HG02885 (cell line): ENCODE measurements at regions not wholly inside any gene's neighbourhood (a gene's known extent, or its start where the extent isn't known, plus 50 kb on each side); places are given as distances from the start of the nearest gene placed in this dataset.

Experiments used
- ATAC-seq: cut with Tn5 transposase; IDR thresholded peaks from one replicate; pipeline ENCODE4 v1.9.1; 2021; ENCODE audit warnings: mild to moderate bottlenecking; ENCODE audit not compliant: unreplicated experiment, poor library complexity

GRCh38 chr11:131109790-131110189 is 193.5 kb upstream of the SNX19 start:
- no peak for ATAC-seq

GRCh38 chr11:131111775-131112174 is 195.5 kb upstream of the SNX19 start:
- ATAC-seq, result no peak

- no peak for ATAC-seq
Measured at GRCh38 chr11:131118247-131118646, 202.0 kb upstream of the SNX19 start.

- ATAC-seq, result no peak
Measured at GRCh38 chr11:131121426-131122333, 205.4 kb upstream of the SNX19 start.

GRCh38 chr11:131122448-131122847 is 206.2 kb upstream of the SNX19 start:
- ATAC-seq, result no peak

GRCh38 chr11:131129474-131129873 is 213.2 kb upstream of the SNX19 start:
- ATAC-seq, result no peak

- no peak for ATAC-seq
Measured at GRCh38 chr11:131135611-131136010, 219.3 kb upstream of the SNX19 start.

GRCh38 chr11:131136486-131136885 is 220.2 kb upstream of the SNX19 start:
- no peak for ATAC-seq

GRCh38 chr11:131137046-131137445 is 220.8 kb upstream of the SNX19 start:
- ATAC-seq, result no peak

GRCh38 chr11:131138731-131139130 is 222.5 kb upstream of the SNX19 start:
- ATAC-seq, result no peak

- ATAC-seq, result no peak
Measured at GRCh38 chr11:131145791-131146190, 224.6 kb upstream of the NTM start.

GRCh38 chr11:131146827-131147490 is 223.5 kb upstream of the NTM start:
- no peak for ATAC-seq

GRCh38 chr11:131154351-131154750 is 216.1 kb upstream of the NTM start:
- ATAC-seq, result no peak

- ATAC-seq, result no peak
Measured at GRCh38 chr11:131157678-131158077, 212.7 kb upstream of the NTM start.

GRCh38 chr11:131160846-131161245 is 209.6 kb upstream of the NTM start:
- ATAC-seq, result no peak

- ATAC-seq, result no peak
Measured at GRCh38 chr11:131163613-131164012, 206.8 kb upstream of the NTM start.

GRCh38 chr11:131165036-131165435 is 205.4 kb upstream of the NTM start:
- no peak for ATAC-seq

GRCh38 chr11:131168839-131169713 is 201.3 kb upstream of the NTM start:
- ATAC-seq, result no peak

- no peak for ATAC-seq
Measured at GRCh38 chr11:131172011-131172410, 198.4 kb upstream of the NTM start.

GRCh38 chr11:131178020-131178419 is 192.4 kb upstream of the NTM start:
- ATAC-seq, result no peak

- ATAC-seq, result no peak
Measured at GRCh38 chr11:131178596-131178995, 191.8 kb upstream of the NTM start.
